ENCODE measurements at regions not wholly inside any gene's neighbourhood (a gene's known extent, or its start where the extent isn't known, plus 50 kb on each side); places are given as distances from the start of the nearest gene placed in this dataset.
A peak's percentile ranks its signal among the peaks of the same experiment; 100 is the strongest.

GRCh38 chr5:26569929-26570258 is 468.5 kb downstream of the CDH9 start:
- Histone ChIP-seq H3K27me3 (ENCODE audit: insufficient read depth, low read length) (no peaks in the 10 kb centered on the region), H3K79me1 (ENCODE audit: insufficient read depth, low read depth, low read length, poor library complexity, severe bottlenecking) (no peaks in the 10 kb centered on the region), H2BK12ac (ENCODE audit: insufficient read length, low read depth, low read length) (no peak overlapping the region), H2BK120ac (ENCODE audit: low read depth, low read length, poor library complexity, severe bottlenecking) (no peak overlapping the region), H3K23me2 (ENCODE audit: insufficient read length, low read depth, low read length, poor library complexity, severe bottlenecking) (no peaks in the 10 kb centered on the region), H2BK5ac (ENCODE audit: insufficient read length, low read length) (no peak overlapping the region), H2BK15ac (ENCODE audit: low read depth, low read length) (no peak overlapping the region), H2AK5ac (ENCODE audit: insufficient read length, low read length) (no peak overlapping the region), H3T11ph (ENCODE audit: low read length) (no peak overlapping the region), H3K9ac (ENCODE audit: extremely low read depth, insufficient read length, low read length) (no peak overlapping the region), H4K5ac (ENCODE audit: insufficient read length, low read depth, low read length) (no peak overlapping the region), H3K23ac (ENCODE audit: insufficient read length, low read depth, low read length) (no peak overlapping the region), H4K8ac (replicated peaks; ENCODE audit: insufficient read length, low read depth, low read length) (no peak overlapping the region), H3K79me2 (ENCODE audit: insufficient read depth, low read length) (no peaks in the 10 kb centered on the region), H3K4ac (ENCODE audit: low read depth, low read length) (no peak overlapping the region), H3K4me2 (ENCODE audit: insufficient read depth, insufficient read length, low read length) (no peak overlapping the region), H4K91ac (ENCODE audit: insufficient read length, low read depth, low read length) (no peak overlapping the region), H4K20me1 (ENCODE audit: control insufficient read depth, insufficient read depth, insufficient read length) (no peaks in the 10 kb centered on the region), H3K18ac (ENCODE audit: insufficient read length, low read depth, low read length) (no peak overlapping the region), H3K56ac (ENCODE audit: insufficient read length, low read depth, low read length) (no peak overlapping the region), H3K9me3 (ENCODE audit: control insufficient read depth, low read depth, low read length) (no peaks in the 10 kb centered on the region), H3K14ac (ENCODE audit: insufficient read depth, low read length) (no peak overlapping the region; the same call in 1 of the 2 replicates), H2AFZ (ENCODE audit: low read length) (no peak overlapping the region), H3K4me1 (ENCODE audit: insufficient read depth, low read length) (no peaks in the 10 kb centered on the region), H2BK20ac (ENCODE audit: low read depth, low read length, poor library complexity, severe bottlenecking) (no peak overlapping the region), H3K27ac (ENCODE audit: insufficient read length, low read depth, low read length) (no peak overlapping the region)
- peak; percentile 26 for DNase-seq
- no peaks in the 10 kb centered on the region for H3K27me3 Mint-ChIP-seq (ENCODE audit: low read depth)
- no peaks in the 10 kb centered on the region for H3K4me1 Mint-ChIP-seq
- H3K36me3 Mint-ChIP-seq (ENCODE audit: insufficient read depth in 1 of 3, low read depth in 3 of 3), result no peaks in the 10 kb centered on the region; a peak in 2 of 7 replicates
- H3K9me3 Mint-ChIP-seq, result peaks cover 8 to 15% of the 10 kb centered on the region in 2 experiments; a peak in 4 of 5 replicates
- no peak overlapping the region for H3K27ac Mint-ChIP-seq
- no peak overlapping the region for H3K4me3 Mint-ChIP-seq
- TF ChIP-seq CTCF (conservative IDR thresholded peaks at IDR 0.05), result no peak
- no CpG with 5 or more reads among the region's 14 CpGs for WGBS (ENCODE audit: extremely low coverage, insufficient read length, low lambda C conversion rate)
